Upper lobe of right lung (tissue), 1 donor: ENCODE measurements at regions not wholly inside any gene's neighbourhood (a gene's known extent, or its start where the extent isn't known, plus 50 kb on each side); places are given as distances from the start of the nearest gene placed in this dataset.

Source experiments
- ATAC-seq: fragments of 200-7000 bp; cut with Tn5 transposase; one replicate; pipeline ENCODE4 v1.9.1; 2020; ENCODE audit warnings: mild to moderate bottlenecking, moderate library complexity
- DNase-seq: peaks from one replicate; pipeline ENCODE4 v3.0.0-alpha.2; 2020
- H3K27ac ChIP-seq: fragments of 200-600 bp; one replicate; pipeline ENCODE4 v1.8.0; 2022
- H3K27me3 ChIP-seq: fragments of 200-600 bp; one replicate; pipeline ENCODE4 v1.8.0; 2022; ENCODE audit warnings: mild to moderate bottlenecking
- H3K36me3 ChIP-seq: fragments of 200-600 bp; one replicate; pipeline ENCODE4 v1.8.0; 2022
- H3K4me1 ChIP-seq: fragments of 200-600 bp; one replicate; pipeline ENCODE4 v1.8.0; 2022
- H3K4me3 ChIP-seq: fragments of 200-600 bp; one replicate; pipeline ENCODE4 v1.8.0; 2022; ENCODE audit warnings: mild to moderate bottlenecking
- H3K9me3 ChIP-seq: fragments of 200-600 bp; one replicate; pipeline ENCODE4 v1.8.0; 2022
- intact Hi-C: fragments of 100-400 bp; cut with DNase I; formaldehyde crosslinking; loops from one replicate; pipeline ENCODE4 v1.11.0; 2022
- TF ChIP-seq, protein P1 (sequence below): fragments of 200-600 bp; IDR thresholded peaks from one replicate; pipeline ENCODE4 v1.8.0; 2022; ENCODE audit warnings: antibody characterized with exemption
- donor health status: DM: no; HTN: yes; CAD: no; lungs with severe emphysema.

GRCh38 chr11:81388326-81388725 is 1345.3 kb downstream of the FAM181B start:
- TF ChIP-seq, protein P1, sequence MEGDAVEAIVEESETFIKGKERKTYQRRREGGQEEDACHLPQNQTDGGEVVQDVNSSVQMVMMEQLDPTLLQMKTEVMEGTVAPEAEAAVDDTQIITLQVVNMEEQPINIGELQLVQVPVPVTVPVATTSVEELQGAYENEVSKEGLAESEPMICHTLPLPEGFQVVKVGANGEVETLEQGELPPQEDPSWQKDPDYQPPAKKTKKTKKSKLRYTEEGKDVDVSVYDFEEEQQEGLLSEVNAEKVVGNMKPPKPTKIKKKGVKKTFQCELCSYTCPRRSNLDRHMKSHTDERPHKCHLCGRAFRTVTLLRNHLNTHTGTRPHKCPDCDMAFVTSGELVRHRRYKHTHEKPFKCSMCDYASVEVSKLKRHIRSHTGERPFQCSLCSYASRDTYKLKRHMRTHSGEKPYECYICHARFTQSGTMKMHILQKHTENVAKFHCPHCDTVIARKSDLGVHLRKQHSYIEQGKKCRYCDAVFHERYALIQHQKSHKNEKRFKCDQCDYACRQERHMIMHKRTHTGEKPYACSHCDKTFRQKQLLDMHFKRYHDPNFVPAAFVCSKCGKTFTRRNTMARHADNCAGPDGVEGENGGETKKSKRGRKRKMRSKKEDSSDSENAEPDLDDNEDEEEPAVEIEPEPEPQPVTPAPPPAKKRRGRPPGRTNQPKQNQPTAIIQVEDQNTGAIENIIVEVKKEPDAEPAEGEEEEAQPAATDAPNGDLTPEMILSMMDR, result no peak
- no peak for DNase-seq
- Histone ChIP-seq H3K27me3 (no peaks in the 10 kb centered on the region), H3K4me3 (no peak overlapping the region), H3K36me3 (no peaks in the 10 kb centered on the region), H3K27ac (no peak overlapping the region), H3K9me3 (no peaks in the 10 kb centered on the region), H3K4me1 (no peaks in the 10 kb centered on the region)
- ATAC-seq, result no peak
- intact Hi-C loops, result no loop called here

- DNase-seq, result no peak
- no peaks in the 10 kb centered on the region for H3K4me1 ChIP-seq
- intact Hi-C loops, result no loop called here
- H3K27ac ChIP-seq, result no peak overlapping the region
- no peak overlapping the region for H3K4me3 ChIP-seq
- no peaks in the 10 kb centered on the region for H3K27me3 ChIP-seq
- H3K36me3 ChIP-seq, result no peaks in the 10 kb centered on the region
- no peaks in the 10 kb centered on the region for H3K9me3 ChIP-seq
- ATAC-seq, result no peak
- TF ChIP-seq, protein P1, result no peak
Observed at GRCh38 chr11:81380395-81380794, 1353.3 kb downstream of the FAM181B start.

DNA sequence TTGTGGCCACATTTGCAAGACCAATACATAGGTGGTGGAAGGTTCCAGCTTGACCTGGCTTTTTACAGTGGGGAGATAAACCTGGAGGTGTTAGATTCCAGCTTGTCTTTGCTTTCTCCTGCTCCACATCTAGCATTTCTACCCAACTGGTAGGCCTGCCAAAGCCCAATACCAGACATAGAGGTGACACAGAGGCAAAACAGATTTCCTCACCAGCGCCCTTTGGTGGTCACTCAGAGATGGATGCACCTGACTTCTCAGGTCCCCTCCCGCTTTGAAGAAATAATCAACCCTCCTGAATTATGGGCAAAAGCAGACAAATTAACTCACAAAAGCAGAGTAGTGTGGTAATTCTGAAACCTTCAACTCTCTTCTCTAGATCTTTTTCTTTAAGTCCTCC is 1356.2 kb downstream of the FAM181B start:
- Histone ChIP-seq H3K4me1 (no peaks in the 10 kb centered on the region), H3K9me3 (no peaks in the 10 kb centered on the region), H3K4me3 (no peak overlapping the region), H3K27me3 (no peaks in the 10 kb centered on the region), H3K36me3 (no peaks in the 10 kb centered on the region), H3K27ac (no peak overlapping the region)
- intact Hi-C loops, result no loop called here
- ATAC-seq (no peak), DNase-seq (no peak)
- TF ChIP-seq, protein P1, result no peak

DNA sequence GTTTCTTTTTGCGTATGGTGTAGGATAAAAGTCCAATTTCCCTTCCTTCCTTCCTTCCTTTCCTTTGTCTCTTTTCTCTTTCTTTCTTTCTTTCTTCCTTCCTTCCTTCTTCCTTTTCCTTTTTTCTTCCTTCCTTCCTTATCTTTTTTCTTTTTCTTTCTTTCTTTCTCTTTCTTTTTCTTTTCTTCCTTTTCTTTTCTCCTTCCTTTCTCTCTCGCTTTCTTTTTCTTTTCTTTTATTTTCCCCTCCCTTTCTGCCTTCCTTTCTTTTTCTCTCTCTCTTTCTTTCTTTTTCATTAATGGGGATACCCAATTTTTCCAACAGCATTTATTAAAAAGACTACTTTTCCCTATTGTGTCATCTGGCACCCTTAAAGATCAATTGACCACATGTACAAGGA is 1359.7 kb downstream of the FAM181B start:
- intact Hi-C loops, result no loop called here
- Histone ChIP-seq H3K9me3 (no peaks in the 10 kb centered on the region), H3K27me3 (no peaks in the 10 kb centered on the region), H3K36me3 (no peaks in the 10 kb centered on the region), H3K4me3 (no peak overlapping the region), H3K4me1 (no peaks in the 10 kb centered on the region), H3K27ac (no peak overlapping the region)
- DNase-seq (no peak), ATAC-seq (no peak)
- TF ChIP-seq, protein P1, result no peak

DNA sequence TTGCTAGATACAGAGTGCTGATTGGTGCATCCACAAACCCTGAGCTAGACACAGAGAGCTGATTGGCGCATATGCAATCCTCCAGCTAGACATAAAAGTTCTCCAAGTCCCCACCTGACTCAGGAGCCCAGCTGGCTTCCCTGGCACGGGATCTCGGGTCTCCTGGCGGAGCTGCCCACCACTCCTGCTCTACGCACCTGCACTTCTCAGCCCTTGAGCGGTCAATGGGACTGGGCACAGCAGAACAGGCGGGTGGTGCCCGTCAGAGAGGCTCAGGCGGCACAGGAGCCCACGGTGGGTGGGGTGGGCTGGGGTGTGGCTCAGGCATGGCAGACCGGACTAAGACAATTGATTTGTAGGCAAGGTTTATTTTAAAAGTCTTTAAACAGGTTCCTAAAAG is 1365.5 kb downstream of the FAM181B start:
- H3K27ac ChIP-seq, result no peak overlapping the region
- intact Hi-C loops, result no loop called here
- no peaks in the 10 kb centered on the region for H3K9me3 ChIP-seq
- DNase-seq (peak; percentile 55), ATAC-seq (no peak)
- no peaks in the 10 kb centered on the region for H3K4me1 ChIP-seq
- H3K27me3 ChIP-seq, result no peaks in the 10 kb centered on the region
- no peaks in the 10 kb centered on the region for H3K36me3 ChIP-seq
- TF ChIP-seq, protein P1, result no peak
- H3K4me3 ChIP-seq, result no peak overlapping the region

GRCh38 chr11:81365496-81365895 is 1368.2 kb downstream of the FAM181B start:
- no peaks in the 10 kb centered on the region for H3K27me3 ChIP-seq
- H3K36me3 ChIP-seq, result no peaks in the 10 kb centered on the region
- DNase-seq (no peak), ATAC-seq (no peak)
- no peak overlapping the region for H3K27ac ChIP-seq
- TF ChIP-seq, protein P1, result no peak
- H3K4me3 ChIP-seq, result no peak overlapping the region
- intact Hi-C loops, result no loop called here
- no peaks in the 10 kb centered on the region for H3K4me1 ChIP-seq
- no peaks in the 10 kb centered on the region for H3K9me3 ChIP-seq
